ENCODE measurements at regions not wholly inside any gene's neighbourhood (a gene's known extent, or its start where the extent isn't known, plus 50 kb on each side); places are given as distances from the start of the nearest gene placed in this dataset.
"Not testable (repeated sequence)": the region's sequence is repeated elsewhere in the genome, so short reads cannot be mapped to it uniquely, and the experiment has no call there.

GRCh38 chr2:201568217-201568820 lies 75.0 kb downstream of the TMEM237 start:
- in situ Hi-C loops (cut with HindIII; ENCODE audit: low pct_unique_long_range_greater_than_20kb, low sequenced_read_pairs) = no loop called here
- no peak for DNase-seq (ENCODE audit: low read depth)

- DNase-seq (ENCODE audit: low read depth) = no peak
- in situ Hi-C loops (cut with HindIII; ENCODE audit: low pct_unique_long_range_greater_than_20kb, low sequenced_read_pairs) = no loop called here
Observed at GRCh38 chr2:201559067-201559710, 84.1 kb downstream of the TMEM237 start.

- in situ Hi-C loops (cut with HindIII; ENCODE audit: low pct_unique_long_range_greater_than_20kb, low sequenced_read_pairs) = no loop called here
- no peak for DNase-seq (ENCODE audit: low read depth)
Observed at GRCh38 chr2:201558665-201559064, 84.6 kb downstream of the TMEM237 start.

GRCh38 chr2:201558232-201558631 lies 85.1 kb downstream of the TMEM237 start:
- in situ Hi-C loops (cut with HindIII; ENCODE audit: low pct_unique_long_range_greater_than_20kb, low sequenced_read_pairs) = no loop called here
- DNase-seq (ENCODE audit: low read depth) = no peak

- no peak for DNase-seq (ENCODE audit: low read depth)
- in situ Hi-C loops (cut with HindIII; ENCODE audit: low pct_unique_long_range_greater_than_20kb, low sequenced_read_pairs) = no loop called here
Observed at GRCh38 chr2:201551901-201552300, 91.4 kb downstream of the TMEM237 start.

- in situ Hi-C loops (cut with HindIII; ENCODE audit: low pct_unique_long_range_greater_than_20kb, low sequenced_read_pairs) = no loop called here
- DNase-seq (ENCODE audit: low read depth) = no peak
Observed at GRCh38 chr2:201546576-201546975, 95.0 kb downstream of the STRADB start.

GRCh38 chr2:201542291-201542690 lies 90.8 kb downstream of the STRADB start:
- in situ Hi-C loops (cut with HindIII; ENCODE audit: low pct_unique_long_range_greater_than_20kb, low sequenced_read_pairs) = no loop called here

GRCh38 chr2:201539271-201539670 lies 87.7 kb downstream of the STRADB start:
- in situ Hi-C loops (cut with HindIII; ENCODE audit: low pct_unique_long_range_greater_than_20kb, low sequenced_read_pairs) = loop anchor here (10.0 kb wide), 1 partner anchor 84 kb away; the partner anchor contains the start of genes STRADB and TRAK2

More at GRCh38 chr2:201542291-201542690, 90.8 kb downstream of the STRADB start:
- DNase-seq (ENCODE audit: low read depth) = no peak

GRCh38 chr2:201538025-201538424 lies 86.5 kb downstream of the STRADB start:
- in situ Hi-C loops (cut with HindIII; ENCODE audit: low pct_unique_long_range_greater_than_20kb, low sequenced_read_pairs) = loop anchor here (10.0 kb wide), 1 partner anchor 83 kb away; the partner anchor contains the start of genes STRADB and TRAK2
- DNase-seq (ENCODE audit: low read depth) = no peak

More at GRCh38 chr2:201539271-201539670, 87.7 kb downstream of the STRADB start:
- DNase-seq (ENCODE audit: low read depth) = not testable (repeated sequence)

- DNase-seq (ENCODE audit: low read depth) = no peak
Observed at GRCh38 chr2:201536754-201537153, 85.2 kb downstream of the STRADB start.

GRCh38 chr2:201536046-201536445 lies 84.5 kb downstream of the STRADB start:
- DNase-seq (ENCODE audit: low read depth) = no peak

More at GRCh38 chr2:201536754-201537153, 85.2 kb downstream of the STRADB start:
- in situ Hi-C loops (cut with HindIII; ENCODE audit: low pct_unique_long_range_greater_than_20kb, low sequenced_read_pairs) = loop anchor here (10.0 kb wide), 1 partner anchor 82 kb away; the partner anchor contains the start of genes STRADB and TRAK2

GRCh38 chr2:201532686-201533304 lies 81.3 kb downstream of the STRADB start:
- no peak for DNase-seq (ENCODE audit: low read depth)
- in situ Hi-C loops (cut with HindIII; ENCODE audit: low pct_unique_long_range_greater_than_20kb, low sequenced_read_pairs) = loop anchor here (10.0 kb wide), 1 partner anchor 78 kb away; the partner anchor contains the start of genes STRADB and TRAK2

More at GRCh38 chr2:201536046-201536445, 84.5 kb downstream of the STRADB start:
- in situ Hi-C loops (cut with HindIII; ENCODE audit: low pct_unique_long_range_greater_than_20kb, low sequenced_read_pairs) = loop anchor here (10.0 kb wide), 1 partner anchor 81 kb away; the partner anchor contains the start of genes STRADB and TRAK2

All from Caki2 (cell line).